Kidney (tissue), 13 donors: ENCODE measurements at regions not wholly inside any gene's neighbourhood (a gene's known extent, or its start where the extent isn't known, plus 50 kb on each side); places are given as distances from the start of the nearest gene placed in this dataset.

Source experiments
- DNase-seq, 5 donors: peaks; one replicate each; pipeline ENCODE4 v3.0.0-alpha.2; 2013 to 2020
- FAIRE-seq: peaks from 2 replicates; lab custom pipeline; 2012; peaks lifted over from hg19 to GRCh38; lab: Jason Lieb, UNC
- H3K27ac ChIP-seq, 2 donors: one replicate each; pipeline ENCODE4 v1.7.0; 2013; ENCODE audit warnings: low read depth in 2 of 2, low read length in 2 of 2, inconsistent platforms in 1 of 2
- H3K27me3 ChIP-seq: one replicate; pipeline ENCODE4 v1.7.1; 2013; ENCODE audit warnings: low read length, inconsistent platforms; ENCODE audit not compliant: control insufficient read depth, insufficient read depth
- H3K36me3 ChIP-seq, 3 donors: one replicate each; pipeline versions ENCODE4 v1.7.0 to v1.7.1; 2013; ENCODE audit warnings: low read length in 3 of 3, control low read depth in 1 of 3, inconsistent platforms in 1 of 3; ENCODE audit not compliant: insufficient read depth in 3 of 3, control insufficient read depth in 2 of 3
- H3K4me1 ChIP-seq, 3 donors: one replicate each; pipeline versions ENCODE4 v1.7.0 to v1.7.1; 2013; ENCODE audit warnings: low read length in 3 of 3, inconsistent platforms in 1 of 3, low read depth in 1 of 3; ENCODE audit not compliant: control insufficient read depth in 2 of 3, insufficient read depth in 2 of 3
- H3K4me3 ChIP-seq, 3 donors: one replicate each; pipeline versions ENCODE4 v1.7.0 to v1.8.1; 2013; ENCODE audit warnings: low read length in 3 of 3, control low read depth in 1 of 3, inconsistent platforms in 1 of 3
- H3K9ac ChIP-seq, 3 donors: one replicate each; pipeline versions ENCODE4 v1.7.0 to v1.7.1; 2013; ENCODE audit warnings: low read length in 3 of 3, control low read depth in 1 of 3, inconsistent platforms in 1 of 3
- H3K9me3 ChIP-seq, 3 donors: one replicate each; pipeline versions ENCODE4 v1.7.0 to v1.7.1; 2013; ENCODE audit warnings: low read length in 3 of 3, control low read depth in 1 of 3, inconsistent platforms in 1 of 3; ENCODE audit not compliant: control insufficient read depth in 2 of 3, insufficient read depth in 1 of 3
- CTCF ChIP-seq: IDR thresholded peaks from 3 replicates; pipeline ENCODE4 v1.5.1; 2012; ENCODE audit warnings: mild to moderate bottlenecking, moderate library complexity, borderline replicate concordance; ENCODE audit not compliant: insufficient read depth; ENCODE audit errors: extremely low read depth
- intact Hi-C: fragments of 100-400 bp; cut with DNase I; formaldehyde crosslinking; loops from one replicate; pipeline ENCODE4 v1.11.1; 2022
- donor health status: control.
- donor health status: control.
- donor health status: control.
- donor health status: control.
- donor health status: control.
- donor health status: DM: yes; HTN: yes; CAD: no.
- donor health status: Normal renal cell carcinoma (clear cell type).

DNA sequence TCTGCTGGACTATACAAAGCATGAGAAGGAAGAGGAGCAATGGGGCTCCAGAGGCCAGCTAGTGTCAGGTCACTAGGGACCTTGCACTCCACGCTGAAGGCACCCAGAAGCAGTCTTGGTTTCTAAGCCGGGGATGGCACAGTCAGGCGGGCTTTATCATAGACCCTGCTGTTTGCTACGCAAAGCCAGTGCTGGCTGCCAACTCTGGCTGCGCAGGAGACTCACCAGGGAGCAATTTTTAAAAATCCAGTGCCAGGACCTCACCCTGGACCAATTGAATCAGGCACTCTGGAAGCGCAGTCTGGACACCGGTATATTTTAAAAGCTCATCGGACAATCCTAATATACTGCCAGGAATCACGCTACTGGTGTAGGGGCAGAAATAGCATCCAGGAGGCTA lies 368.5 kb upstream of the XYLT1 start:
- Histone ChIP-seq H3K9me3 (no peaks in the 10 kb centered on the region), H3K36me3 (no peaks in the 10 kb centered on the region), H3K4me1 (no peaks in the 10 kb centered on the region), H3K4me3 (no peak overlapping the region), H3K27me3 (no peaks in the 10 kb centered on the region), H3K27ac (no peak overlapping the region), H3K9ac (no peak overlapping the region)
- intact Hi-C loops, result no loop called here
- DNase-seq (no peak), FAIRE-seq (no peak)
- TF ChIP-seq CTCF, result no peak

- Histone ChIP-seq H3K27me3 (no peaks in the 10 kb centered on the region), H3K9ac (no peak overlapping the region), H3K36me3 (no peaks in the 10 kb centered on the region), H3K4me3 (no peak overlapping the region), H3K27ac (no peak overlapping the region), H3K4me1 (no peaks in the 10 kb centered on the region), H3K9me3 (no peaks in the 10 kb centered on the region)
- TF ChIP-seq CTCF, result no peak
- intact Hi-C loops, result no loop called here
- DNase-seq (no peak), FAIRE-seq (no peak)
Observed at GRCh38 chr16:17836868-17837602, 366.3 kb upstream of the XYLT1 start.

DNA sequence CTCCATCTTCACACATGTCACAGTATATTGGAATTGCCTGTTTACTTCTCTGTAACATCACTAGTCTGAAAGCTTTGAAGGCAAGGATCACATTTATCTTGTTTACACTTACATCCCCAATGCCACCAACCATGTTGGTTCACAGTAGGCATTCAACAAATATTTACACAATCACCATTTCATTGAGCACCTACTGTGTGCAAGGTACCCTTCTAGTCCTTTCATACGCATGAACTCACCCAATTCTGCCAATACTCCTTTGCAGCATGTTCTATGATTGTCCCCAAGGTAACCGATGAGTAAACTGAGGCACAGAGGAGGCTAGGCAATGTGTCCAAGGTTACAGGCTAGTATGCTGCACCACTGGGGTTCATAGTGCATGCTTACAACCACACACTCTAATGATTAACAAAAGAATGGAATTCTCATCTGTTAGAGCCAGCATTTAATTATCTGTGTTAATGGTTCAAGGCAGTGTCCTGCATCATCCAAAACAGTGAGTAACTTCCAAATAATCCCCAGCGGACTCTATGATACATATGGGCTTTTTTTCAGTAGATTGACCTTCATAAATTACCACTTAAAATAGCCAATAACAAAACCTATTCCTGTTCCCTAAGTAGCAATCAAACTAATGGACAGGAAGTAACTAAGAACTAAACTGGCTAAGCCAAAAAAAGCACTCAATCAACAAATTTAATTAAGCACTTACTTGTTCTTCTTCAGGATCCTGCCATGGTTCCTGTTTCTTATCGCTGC lies 364.5 kb upstream of the XYLT1 start:
- H3K9ac ChIP-seq, result no peak overlapping the region
- H3K4me3 ChIP-seq, result no peak overlapping the region
- no peaks in the 10 kb centered on the region for H3K9me3 ChIP-seq
- TF ChIP-seq CTCF, result no peak
- no peaks in the 10 kb centered on the region for H3K36me3 ChIP-seq
- no peak overlapping the region for H3K27ac ChIP-seq
- DNase-seq, result no peak
- no peaks in the 10 kb centered on the region for H3K27me3 ChIP-seq
- intact Hi-C loops, result no loop called here
- no peaks in the 10 kb centered on the region for H3K4me1 ChIP-seq
- FAIRE-seq, result no peak
